Uterus (tissue), 2 donors: ENCODE measurements at regions not wholly inside any gene's neighbourhood (a gene's known extent, or its start where the extent isn't known, plus 50 kb on each side); places are given as distances from the start of the nearest gene placed in this dataset.

Experiments
- CTCF ChIP-seq, 4 experiments: fragments of 200-600 bp in 2 of 4; fragments of 450-650 bp in 2 of 4; sonication (generic) in 2 of 4; IDR thresholded peaks; one replicate each; pipeline ENCODE4 v1.5.1; 2016 to 2019; ENCODE audit warnings: antibody characterized with exemption in 4 of 4, mild to moderate bottlenecking in 2 of 4, moderate library complexity in 1 of 4
- POLR2A ChIP-seq, 2 donors: fragments of 450-650 bp; IDR thresholded peaks; one replicate each; pipeline ENCODE4 v1.6.1; 2016; ENCODE audit warnings: antibody characterized with exemption in 2 of 2, mild to moderate bottlenecking in 1 of 2, moderate library complexity in 1 of 2

- no peak for TF ChIP-seq CTCF (IDR thresholded peaks at IDR 0.05)
- TF ChIP-seq POLR2A (IDR thresholded peaks at IDR 0.05): no peak
Measured at GRCh38 chr3:1528621-1529020, 435.8 kb downstream of the CNTN6 start.
